GM18505 (cell line): ENCODE measurements at regions not wholly inside any gene's neighbourhood (a gene's known extent, or its start where the extent isn't known, plus 50 kb on each side); places are given as distances from the start of the nearest gene placed in this dataset.

Experiments
- ATAC-seq: cut with Tn5 transposase; IDR thresholded peaks from one replicate; pipeline ENCODE4 v1.9.1; 2021; ENCODE audit not compliant: unreplicated experiment
- POLR2A ChIP-seq: IDR thresholded peaks from 4 replicates; pipeline ENCODE4 v1.6.1; 2011; ENCODE audit warnings: borderline replicate concordance; ENCODE audit not compliant: insufficient read depth, insufficient read length; ENCODE audit errors: extremely low read depth

- no peak for ATAC-seq
- TF ChIP-seq POLR2A: no peak
Measured at GRCh38 chr12:124489915-124490583, 77.4 kb downstream of the NCOR2 start.

- no peak for ATAC-seq
- TF ChIP-seq POLR2A: no peak
Measured at GRCh38 chr12:124489220-124489619, 78.2 kb downstream of the NCOR2 start.

GRCh38 chr12:124488520-124488919, 78.9 kb downstream of the NCOR2 start:
- ATAC-seq: no peak
- no peak for TF ChIP-seq POLR2A

DNA sequence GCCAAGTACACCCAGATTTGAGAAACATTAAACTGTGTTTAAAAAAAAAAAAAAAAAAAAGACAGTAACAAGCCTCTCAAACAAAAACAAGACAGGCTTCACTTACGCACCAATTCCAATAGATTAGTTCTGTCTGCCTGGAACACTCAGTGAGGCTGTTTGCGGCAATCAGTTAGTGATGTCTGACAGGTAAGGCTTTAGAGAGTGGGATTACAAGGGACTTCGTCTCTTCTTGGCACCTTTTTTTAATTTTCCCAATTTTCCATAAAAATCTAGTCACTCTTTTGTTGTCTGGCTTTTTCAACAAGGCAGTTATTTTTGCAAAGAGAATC, 79.6 kb downstream of the NCOR2 start:
- no peak for TF ChIP-seq POLR2A
- ATAC-seq: no peak

DNA sequence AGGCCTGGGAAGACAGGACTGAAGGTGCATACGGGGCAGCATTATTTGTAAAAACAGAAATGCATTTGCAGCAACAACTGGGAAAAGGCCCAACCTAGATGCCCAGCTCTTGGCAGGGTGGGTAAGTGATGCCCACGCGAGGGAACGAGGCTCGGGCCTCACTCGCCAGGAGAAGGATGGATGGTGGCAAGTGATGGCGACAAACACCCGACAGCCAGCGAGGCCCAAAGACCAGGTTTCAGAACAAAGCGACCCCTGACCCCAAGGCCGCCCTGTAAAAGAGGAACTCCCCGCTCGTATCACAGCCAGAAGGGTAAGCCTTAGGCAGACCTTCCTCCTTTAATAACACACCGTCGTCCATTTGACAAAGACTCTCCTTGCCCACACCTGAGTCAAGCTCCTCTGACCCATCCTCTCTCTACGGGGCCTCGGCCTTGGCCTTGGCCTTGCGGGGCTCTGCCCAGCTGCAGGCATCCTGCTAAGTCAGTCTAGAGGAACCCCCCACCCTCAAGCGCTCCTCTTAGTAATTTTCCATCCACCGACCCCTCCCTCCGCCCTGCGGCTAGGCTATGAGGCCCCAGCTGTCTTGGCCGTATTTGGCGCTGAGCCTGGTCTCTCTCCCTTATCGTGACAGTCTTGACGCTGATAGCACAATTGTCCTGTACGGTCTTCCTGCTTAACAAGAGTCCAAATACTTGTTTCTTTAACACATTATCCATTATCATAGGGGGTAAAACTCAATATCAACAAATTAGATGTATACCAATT, 80.2 kb downstream of the NCOR2 start:
- no peak for ATAC-seq
- no peak for TF ChIP-seq POLR2A

DNA sequence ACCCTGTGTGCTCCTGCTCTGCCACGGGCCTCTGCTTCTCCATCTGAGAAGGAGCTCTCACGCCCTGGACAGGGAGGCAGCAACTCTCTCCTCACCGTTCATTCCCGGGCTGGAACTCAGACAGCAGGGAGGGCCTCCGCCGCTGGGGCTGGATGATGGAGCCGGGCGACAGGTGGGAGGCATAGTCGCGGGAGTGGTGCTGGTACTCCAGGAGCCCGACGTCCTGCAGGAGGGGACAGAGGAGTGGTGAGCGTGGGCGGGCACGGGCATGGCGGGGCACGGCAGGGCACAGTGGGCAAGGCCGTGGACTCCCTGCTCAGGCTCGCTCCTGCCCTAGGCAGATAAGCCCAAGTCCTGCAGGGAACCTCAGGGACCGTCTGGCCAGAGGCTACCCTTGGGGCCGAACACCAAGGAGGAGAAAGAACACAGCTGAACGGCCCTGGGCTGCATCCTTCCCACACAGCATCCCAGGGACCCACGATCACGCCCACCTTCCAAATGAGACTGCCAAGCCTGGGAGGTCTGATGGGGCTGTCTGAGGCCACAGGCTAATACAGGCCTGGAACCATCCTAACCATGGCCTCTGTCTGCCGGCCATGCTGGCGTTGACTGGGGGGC, 81.0 kb downstream of the NCOR2 start:
- no peak for ATAC-seq
- no peak for TF ChIP-seq POLR2A

GRCh38 chr12:124485371-124485770, 82.0 kb downstream of the NCOR2 start:
- no peak for ATAC-seq

GRCh38 chr12:124484526-124484953, 82.9 kb downstream of the NCOR2 start:
- TF ChIP-seq POLR2A: no peak
- no peak for ATAC-seq

More at GRCh38 chr12:124485371-124485770, 82.0 kb downstream of the NCOR2 start:
- TF ChIP-seq POLR2A: no peak

DNA sequence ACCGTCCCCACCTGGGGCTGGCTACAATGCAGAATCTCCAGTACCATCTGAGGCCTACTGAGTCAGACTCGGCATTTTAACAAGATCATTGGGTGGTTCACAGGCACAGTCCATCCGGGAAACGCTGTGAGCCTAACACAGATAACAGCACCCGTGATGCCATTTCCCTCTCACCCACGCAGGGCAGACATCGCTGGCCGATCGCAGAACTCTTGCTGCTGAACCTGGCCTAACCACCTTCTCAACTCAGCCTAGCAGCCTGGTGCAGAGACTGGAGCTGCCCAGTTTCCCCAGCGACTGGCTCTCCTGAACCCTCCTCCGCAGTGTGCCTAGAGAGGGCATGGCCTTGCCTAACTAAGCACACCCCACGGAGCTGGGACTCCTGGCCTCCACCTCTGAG, 83.3 kb downstream of the NCOR2 start:
- no peak for ATAC-seq
- no peak for TF ChIP-seq POLR2A

DNA sequence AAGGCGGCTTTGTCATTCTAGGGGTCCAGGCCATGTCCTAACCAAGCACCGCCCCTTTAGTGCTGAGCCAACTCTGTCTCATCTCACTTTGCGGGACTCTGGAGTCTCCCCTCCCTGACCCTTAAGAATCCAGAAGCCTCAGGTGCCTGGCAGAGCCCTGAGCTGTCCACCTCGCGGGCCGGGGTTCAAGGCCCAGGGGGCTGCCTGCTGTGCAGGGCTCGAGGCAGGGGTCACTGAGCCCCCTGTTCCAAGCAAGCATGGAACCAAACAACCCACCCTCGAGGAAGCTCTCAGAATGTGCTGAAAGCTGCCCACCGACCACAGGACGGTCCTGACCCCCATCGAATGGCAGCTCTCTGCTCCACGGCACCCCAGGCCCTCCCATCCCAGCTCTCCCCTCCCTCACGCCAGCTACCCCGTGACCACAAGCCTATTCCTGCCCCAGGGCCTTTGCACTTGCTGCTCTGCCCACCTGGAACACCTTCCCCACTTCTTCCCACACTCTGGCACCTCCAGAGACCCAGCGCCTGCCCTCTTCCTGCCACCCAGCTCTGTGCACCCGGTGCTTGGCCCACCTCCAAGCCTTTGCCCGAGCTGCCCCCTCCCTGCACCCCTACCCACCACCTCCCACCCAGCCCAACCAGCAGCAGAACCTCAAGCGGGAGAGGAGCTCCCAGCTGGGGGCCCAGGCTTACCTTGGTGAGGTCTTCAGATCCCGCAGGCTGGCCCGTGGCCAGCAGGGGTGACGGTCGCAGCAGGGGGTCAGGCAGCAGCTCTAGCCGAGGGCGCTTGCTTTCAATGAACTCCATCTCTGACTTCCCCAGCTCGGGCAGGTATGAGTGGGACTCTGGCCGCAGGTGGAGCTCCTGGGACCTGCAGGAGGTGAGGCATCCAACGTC, 84.3 kb downstream of the NCOR2 start:
- ATAC-seq: no peak
- TF ChIP-seq POLR2A: no peak

- TF ChIP-seq POLR2A: no peak
- ATAC-seq: no peak
Measured at GRCh38 chr12:124482567-124482893, 84.9 kb downstream of the NCOR2 start.

GRCh38 chr12:124481772-124482566, 85.4 kb downstream of the NCOR2 start:
- ATAC-seq: no peak
- TF ChIP-seq POLR2A: no peak

GRCh38 chr12:124481257-124481750, 86.1 kb downstream of the NCOR2 start:
- no peak for TF ChIP-seq POLR2A
- ATAC-seq: no peak
